Choroid plexus epithelial cell (primary cell): ENCODE measurements at regions not wholly inside any gene's neighbourhood (a gene's known extent, or its start where the extent isn't known, plus 50 kb on each side); places are given as distances from the start of the nearest gene placed in this dataset.

Experiments
- DNase-seq: peaks from one replicate; pipeline ENCODE4 v3.0.0-alpha.2; 2010; ENCODE audit warnings: low read depth
- H3K4me3 ChIP-seq: 2 replicates; pipeline ENCODE4 v1.5.1; 2011; ENCODE audit warnings: low read depth, mild to moderate bottlenecking, control low read depth, low read length, moderate library complexity
- CTCF ChIP-seq: conservative IDR thresholded peaks from 2 replicates; pipeline ENCODE4 v1.5.1; 2011; ENCODE audit warnings: low read depth, mild to moderate bottlenecking, control low read depth, inconsistent platforms, low read length, moderate library complexity

GRCh38 chr7:51685794-51686193 is 369.2 kb upstream of the COBL start:
- DNase-seq, result no peak
- no peak for TF ChIP-seq CTCF
- no peak overlapping the region for H3K4me3 ChIP-seq

GRCh38 chr7:51680594-51681399 is 364.2 kb upstream of the COBL start:
- no peak for TF ChIP-seq CTCF
- no peak for DNase-seq
- H3K4me3 ChIP-seq, result no peak overlapping the region

GRCh38 chr7:51679358-51679757 is 362.7 kb upstream of the COBL start:
- TF ChIP-seq CTCF, result no peak
- no peak overlapping the region for H3K4me3 ChIP-seq
- no peak for DNase-seq

- DNase-seq, result no peak
- no peak overlapping the region for H3K4me3 ChIP-seq
- TF ChIP-seq CTCF, result no peak
Observed at GRCh38 chr7:51666751-51667150, 350.1 kb upstream of the COBL start.

- no peak for TF ChIP-seq CTCF
- DNase-seq, result no peak
- H3K4me3 ChIP-seq, result no peak overlapping the region
Observed at GRCh38 chr7:51666266-51666665, 349.7 kb upstream of the COBL start.

- no peak overlapping the region for H3K4me3 ChIP-seq
- TF ChIP-seq CTCF, result no peak
- no peak for DNase-seq
Observed at GRCh38 chr7:51665045-51665780, 348.6 kb upstream of the COBL start.
